HG03565 (cell line): ENCODE measurements at regions not wholly inside any gene's neighbourhood (a gene's known extent, or its start where the extent isn't known, plus 50 kb on each side); places are given as distances from the start of the nearest gene placed in this dataset.

Experiments used
- ATAC-seq: cut with Tn5 transposase; IDR thresholded peaks from one replicate; pipeline ENCODE4 v1.9.1; 2021; ENCODE audit warnings: mild to moderate bottlenecking, moderate library complexity; ENCODE audit not compliant: unreplicated experiment

DNA sequence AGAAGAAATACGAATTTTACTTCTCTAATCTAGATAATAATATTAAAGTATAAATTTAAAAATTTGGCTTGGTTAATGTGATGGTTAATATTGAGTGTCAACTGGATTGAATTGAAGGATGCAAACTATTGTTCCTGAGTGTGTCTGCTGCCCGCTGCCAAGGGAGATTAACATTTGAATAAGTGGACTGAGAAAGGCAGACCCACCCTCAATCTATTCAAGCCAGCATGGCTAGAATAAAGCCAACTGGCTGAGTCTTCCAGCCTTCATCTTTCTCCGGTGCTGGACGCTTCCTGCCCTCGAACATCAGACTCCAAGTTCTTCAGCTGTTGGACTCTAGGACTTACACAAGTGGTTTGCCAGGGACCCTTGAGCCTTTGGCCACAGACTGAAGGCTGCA is 152.7 kb downstream of the TBXT start:
- ATAC-seq = no peak

DNA sequence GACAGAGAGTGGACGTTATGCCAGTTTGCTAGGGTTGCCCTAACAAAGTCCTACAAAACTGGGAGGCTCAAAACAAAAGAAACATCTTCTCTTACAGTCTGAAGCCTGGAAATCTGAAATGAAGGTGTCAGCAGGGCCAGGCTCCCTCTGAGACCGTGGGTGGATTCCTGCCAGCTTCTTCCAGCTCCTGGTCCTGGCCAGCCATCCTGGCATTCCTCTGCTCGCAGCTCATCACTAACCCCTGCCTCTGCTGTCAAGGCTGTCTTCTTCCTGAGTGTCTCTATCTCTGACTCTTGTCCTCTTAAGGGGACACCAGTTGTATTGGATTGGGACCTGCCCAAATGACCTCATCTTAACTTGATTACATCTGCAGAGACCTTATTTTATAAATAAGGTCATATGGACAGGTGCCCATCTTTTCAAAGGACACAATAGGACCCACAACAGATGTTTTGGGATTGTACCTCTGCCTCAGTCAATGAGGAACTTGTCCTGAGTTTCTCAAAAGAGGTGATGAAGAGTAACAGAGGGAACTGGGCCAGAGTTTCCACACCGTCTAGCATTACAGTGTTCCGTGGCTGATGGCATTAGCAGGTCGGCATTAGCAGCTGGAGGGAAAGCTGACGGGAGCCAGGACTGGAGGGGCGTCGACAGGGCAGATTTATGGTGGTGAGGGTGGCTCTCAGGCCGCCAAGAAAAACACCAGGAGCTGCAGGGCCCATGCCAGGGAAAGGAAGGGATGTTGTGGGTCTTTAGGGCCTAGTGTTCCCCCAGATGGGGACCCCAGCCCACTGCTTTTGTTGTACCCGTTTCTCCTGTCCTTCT is 157.3 kb downstream of the TBXT start:
- no peak for ATAC-seq

GRCh38 chr6:166009385-166010031 is 158.1 kb downstream of the TBXT start:
- no peak for ATAC-seq

GRCh38 chr6:166008441-166009369 is 158.9 kb downstream of the TBXT start:
- no peak for ATAC-seq

DNA sequence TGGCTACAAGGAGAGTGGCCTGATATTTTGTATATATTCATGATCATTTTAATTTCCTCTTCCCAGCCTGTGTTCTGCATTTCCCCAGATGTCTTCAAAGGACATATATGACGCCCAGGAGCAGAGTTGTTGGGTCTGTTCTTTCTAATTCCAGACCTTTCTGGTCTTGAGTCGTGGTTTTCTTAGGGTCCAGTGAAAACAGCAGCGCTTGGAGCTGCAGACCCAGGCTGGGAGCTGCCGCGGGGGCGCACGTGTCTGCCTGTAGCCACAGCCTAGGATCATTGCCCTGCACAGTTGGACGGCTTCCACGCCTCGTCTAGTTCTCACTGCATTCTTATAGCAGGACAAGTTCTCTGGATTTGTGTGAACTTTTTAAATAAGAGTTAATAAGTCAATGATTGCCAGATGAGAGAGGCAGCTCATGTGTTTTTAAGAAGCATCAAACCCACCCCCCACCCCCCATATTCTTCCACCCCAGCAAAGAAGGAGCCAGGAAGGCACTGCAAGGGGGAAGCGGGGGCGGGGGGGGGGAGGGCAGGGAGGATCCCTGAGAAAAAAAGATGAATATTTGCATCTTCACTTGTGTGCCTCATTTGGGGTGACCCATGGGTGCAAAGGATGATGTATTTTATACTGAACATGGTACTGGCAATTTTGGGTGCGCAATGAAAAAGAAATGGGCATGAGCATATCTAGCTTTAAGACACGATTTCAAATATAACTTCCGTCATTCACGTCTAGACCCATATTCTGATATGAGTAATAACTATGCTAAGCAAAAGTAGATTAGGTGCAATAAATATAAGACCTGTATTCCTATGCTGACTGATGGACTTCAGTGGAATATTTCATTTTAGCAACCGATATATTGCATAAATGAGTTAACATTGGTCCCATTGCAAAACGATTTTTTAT is 160.0 kb downstream of the TBXT start:
- no peak for ATAC-seq

DNA sequence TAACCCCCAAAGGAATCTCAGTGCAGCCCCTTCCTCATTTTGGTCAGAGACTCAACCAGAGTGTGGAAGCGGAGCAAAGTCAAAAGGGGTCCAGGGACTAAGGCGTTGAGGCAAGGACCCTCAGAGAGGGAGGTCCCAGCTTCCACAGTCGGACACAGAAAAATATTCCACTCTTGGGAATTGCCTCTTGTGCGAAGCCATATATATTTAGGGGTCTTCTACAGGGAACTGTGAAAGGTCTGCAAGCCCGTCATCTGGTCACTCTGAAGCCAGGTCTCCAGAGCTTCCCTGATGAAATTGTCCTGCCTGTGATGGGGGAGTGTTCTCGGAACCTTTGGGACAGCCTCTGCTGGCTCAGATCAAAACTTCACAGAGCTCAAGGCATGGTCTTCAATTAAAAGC is 160.8 kb downstream of the TBXT start:
- ATAC-seq = no peak

DNA sequence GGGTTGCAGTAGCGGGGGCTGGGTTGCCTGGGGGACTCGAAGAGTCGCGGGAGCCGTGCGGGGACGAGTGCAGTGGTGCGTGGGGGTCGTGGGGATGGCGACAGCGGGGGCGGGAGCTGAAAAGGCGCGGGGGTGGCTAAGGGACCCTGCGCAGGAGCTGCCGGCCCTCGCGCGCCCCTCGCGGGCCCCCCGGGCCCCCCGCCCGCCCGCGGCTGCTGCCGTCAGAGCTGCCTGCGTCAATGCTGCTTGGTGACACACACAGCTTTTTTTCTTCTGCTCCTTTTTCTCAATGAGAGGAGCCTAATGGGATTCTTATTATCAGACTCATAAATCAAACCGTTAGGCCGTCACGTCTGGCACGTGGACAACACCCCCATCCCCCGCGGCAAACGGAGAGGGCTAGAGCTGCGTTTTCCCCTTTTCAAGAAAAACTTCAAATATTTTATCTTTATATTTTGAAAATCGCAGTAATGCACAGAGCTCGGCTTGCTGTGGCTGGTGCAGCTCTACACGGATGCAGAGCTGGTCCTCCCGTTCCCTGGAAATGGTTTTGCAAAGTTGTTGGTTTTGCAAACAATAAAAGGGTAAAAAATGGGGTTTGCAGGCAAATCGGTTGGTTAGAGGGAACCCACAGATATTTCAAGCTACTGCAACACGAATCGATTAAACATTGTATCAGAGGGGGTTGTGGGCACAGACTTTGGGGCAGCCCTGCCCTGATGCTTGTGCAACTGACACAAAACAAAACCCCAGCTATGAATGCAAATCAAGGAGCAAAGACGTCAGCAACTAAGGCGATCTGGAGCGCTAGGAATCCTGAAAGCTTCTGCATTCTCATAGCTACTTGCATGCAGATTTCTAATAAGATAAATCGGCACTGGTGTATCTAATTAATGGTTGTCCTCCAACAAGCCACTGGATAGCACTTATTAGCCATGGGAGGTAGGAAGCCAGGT is 161.4 kb downstream of the TBXT start:
- ATAC-seq = no peak

- ATAC-seq = no peak
Measured at GRCh38 chr6:166005401-166005943, 162.2 kb downstream of the TBXT start.

DNA sequence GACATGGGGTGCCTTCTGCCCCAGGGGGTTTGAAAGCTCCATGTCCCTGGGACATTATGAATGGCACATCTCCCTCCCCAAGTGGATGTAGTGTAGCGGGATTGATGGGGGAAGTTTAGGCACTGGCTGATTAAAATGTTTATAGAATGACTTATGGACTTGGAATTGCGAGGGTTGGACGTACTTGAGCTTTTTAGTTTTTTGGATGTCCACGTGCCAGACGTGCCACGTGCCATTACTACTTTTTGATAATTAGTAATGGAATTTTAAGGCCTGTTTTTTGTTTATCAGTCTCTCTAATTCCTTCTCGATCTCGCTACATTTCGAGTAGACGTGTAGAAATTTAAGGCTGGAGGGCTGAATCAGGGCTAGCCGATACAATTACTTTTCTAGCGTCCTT is 162.8 kb downstream of the TBXT start:
- ATAC-seq = no peak

DNA sequence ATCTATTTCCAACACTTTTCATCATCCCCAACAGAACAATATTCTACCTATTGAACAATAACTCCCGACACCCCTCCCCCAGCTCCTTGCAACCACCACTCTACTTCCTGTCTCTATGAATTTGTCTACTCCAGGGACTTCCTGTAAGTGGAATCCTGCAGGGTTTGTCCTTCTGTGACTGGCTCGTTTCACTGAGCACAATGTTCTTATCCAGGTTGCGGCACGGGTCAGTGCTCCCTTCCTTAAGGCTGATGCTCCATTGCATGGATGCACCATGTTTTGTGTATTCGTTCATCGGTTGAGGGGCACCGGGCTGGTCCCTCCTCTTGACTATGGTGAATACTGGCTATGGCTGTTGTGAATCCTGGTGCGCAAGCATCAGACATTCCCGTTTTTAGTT is 163.2 kb downstream of the TBXT start:
- ATAC-seq = no peak

DNA sequence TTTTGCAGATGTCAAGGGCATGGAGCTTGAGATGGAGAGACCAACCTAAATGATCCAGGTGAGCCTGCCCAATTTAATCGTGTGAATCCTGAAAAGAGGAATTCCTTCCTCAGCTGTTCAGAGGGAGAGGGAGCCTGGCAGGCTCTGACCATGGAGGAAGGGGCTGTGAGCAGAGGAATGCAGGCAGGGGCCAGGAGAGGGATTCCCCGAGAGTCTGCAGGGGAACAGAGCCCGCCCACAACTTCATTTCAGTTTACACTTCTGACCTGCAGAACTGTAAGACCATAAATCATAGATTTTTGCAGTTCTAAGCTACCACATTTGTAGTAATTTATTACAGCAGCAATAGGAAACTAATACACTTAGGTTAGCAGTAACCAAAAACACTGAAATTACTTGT is 164.1 kb downstream of the TBXT start:
- ATAC-seq = no peak

DNA sequence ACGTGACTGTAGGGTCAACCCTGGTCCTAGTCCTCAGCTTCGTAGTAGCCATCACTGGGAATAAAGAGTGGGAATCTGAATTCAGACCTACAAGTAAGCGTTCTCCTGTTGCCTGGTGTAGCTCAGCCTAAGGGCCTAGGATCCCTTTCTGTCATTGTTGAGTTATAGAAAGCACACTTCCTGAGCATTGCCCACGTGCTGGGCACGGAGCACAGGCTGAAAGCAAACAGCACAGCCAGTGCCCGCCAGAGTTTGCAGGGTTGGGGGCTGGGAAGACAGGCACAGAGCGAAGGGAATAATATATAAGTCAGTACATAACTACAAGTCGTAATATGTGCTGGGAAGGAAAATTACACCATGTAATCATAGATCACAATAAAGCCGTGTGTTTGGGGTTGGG is 166.3 kb downstream of the TBXT start:
- no peak for ATAC-seq

DNA sequence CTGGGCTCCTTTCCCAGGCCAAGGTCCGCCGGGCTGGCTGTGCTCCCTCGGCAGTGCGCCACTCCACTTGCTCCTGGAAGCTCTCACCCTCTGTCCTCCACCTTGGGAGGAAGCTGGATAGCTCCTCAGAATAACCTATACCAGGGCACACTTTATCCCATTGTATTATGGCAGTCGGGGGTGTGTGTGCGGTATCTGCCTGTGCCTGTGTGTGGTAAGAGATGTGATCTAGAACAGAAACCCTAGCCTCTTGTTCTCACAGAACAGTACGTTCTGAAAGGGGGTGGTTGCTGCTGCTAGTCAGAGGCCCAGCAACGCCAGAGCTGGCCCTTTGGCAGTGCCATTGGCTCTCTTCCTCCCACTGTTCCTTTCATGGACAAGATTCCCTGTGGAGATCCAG is 168.4 kb downstream of the TBXT start:
- ATAC-seq = no peak

DNA sequence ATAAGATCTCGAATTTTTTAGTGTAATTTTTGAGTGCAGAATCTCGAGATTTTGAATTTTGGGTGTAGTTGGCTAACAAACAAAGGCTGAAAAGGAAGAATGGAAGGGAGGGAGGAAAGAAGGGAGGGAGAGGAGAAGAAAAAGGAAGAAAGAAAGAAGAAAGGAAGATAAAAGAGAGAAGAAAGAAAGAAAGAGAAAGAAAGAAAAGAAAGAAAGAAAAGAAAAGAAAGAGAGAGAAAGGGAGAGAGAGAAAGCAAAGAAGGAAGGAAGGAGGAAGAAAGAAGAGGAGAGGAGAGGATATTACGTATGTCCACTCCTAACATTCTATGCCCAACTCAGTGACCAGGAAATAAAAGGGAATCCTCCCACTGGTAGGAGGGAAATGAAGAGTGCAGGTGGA is 169.6 kb downstream of the TBXT start:
- no peak for ATAC-seq

- no peak for ATAC-seq
Measured at GRCh38 chr6:165991341-165991740, 176.3 kb downstream of the TBXT start.

DNA sequence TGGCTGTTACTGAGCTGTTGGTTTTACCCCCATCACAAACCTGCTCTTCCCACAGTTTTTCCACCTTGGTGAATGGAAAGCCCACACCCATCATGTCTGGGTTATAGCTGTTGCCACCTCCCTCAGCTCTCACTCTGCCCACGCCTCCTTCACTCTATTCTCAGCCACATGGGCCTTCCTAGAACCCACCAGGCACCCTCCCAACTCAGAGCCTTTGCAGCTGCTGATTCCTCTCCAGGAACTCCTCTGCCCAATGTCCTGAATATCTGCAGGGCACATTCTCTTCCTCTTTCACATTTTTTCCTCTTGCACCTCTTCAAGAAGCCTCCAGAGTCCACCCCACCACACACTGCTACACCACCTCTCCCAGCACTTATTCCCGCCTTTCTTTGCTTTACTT is 177.4 kb downstream of the TBXT start:
- ATAC-seq = no peak

DNA sequence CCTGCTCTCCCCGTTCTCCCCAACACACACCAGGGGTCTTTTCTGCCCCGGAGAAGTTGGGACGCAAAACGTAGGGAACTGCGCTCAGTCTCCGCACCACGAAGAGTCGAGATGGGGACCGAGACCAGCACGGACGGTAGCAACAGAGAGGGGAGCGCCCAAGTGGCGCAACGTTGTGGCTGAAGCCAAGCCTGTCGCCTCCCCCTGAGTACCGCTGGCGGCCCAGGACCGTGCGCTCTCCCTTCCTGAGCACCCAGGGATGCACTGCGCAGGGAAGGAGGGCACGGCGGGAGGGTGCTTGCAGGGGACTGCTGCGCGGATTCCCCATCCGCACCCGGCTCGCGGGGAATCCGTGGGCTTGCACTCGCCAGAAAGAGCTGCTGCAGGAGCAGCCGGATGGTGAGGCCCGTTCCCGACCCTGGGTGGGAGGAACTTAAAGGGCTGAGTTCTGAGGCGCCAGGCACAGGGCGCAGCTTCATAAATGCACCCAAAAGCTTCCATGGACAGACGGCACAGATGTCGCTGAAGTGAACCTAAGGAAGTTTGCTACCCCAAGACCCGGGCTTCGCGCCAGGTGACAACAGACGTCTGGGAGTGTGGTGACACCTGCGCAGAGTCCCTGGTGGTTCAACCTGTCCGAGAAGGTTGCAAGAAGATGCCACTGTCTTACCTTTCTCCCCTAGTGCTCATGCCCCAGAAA is 178.7 kb downstream of the TBXT start:
- ATAC-seq = no peak

DNA sequence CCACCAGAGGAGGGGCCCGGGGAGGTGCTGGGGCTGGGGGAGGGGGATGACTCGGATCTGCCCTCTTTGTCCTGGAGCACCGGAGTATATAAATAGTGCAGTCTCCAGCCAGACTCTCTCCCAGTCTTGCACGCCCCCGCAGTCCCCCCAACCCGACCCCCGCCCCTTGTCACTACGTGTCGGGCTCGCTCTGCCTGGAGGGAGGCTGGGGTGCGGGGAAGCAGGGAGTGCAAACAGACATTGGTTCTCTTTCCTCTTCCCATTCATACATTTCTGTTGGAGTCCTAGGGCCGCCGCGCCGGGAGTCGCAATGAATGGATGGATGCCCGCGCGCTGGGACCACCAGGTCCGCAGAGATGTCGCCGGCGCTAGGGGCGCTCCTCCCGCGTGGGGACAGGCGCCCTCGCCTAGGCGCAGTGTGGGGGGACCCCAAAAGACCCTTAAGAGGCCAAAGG is 179.3 kb downstream of the TBXT start:
- no peak for ATAC-seq
